Stomach (tissue), 8 donors: ENCODE measurements at regions not wholly inside any gene's neighbourhood (a gene's known extent, or its start where the extent isn't known, plus 50 kb on each side); places are given as distances from the start of the nearest gene placed in this dataset.

Experiments used
- DNase-seq, 2 donors: peaks; one replicate each; pipeline versions ENCODE4 v3.0.0 to v3.0.0-alpha.2; 2013 to 2019
- H3K27ac ChIP-seq, 5 donors: fragments of 200-600 bp in 4 of 5; sonication (generic) in 4 of 5; one replicate each; pipeline ENCODE4 v1.5.1; 2013 to 2019; ENCODE audit warnings: mild to moderate bottlenecking in 1 of 5, moderate library complexity in 1 of 5
- H3K27me3 ChIP-seq, 3 donors: fragments of 200-600 bp; sonication (generic); one replicate each; pipeline ENCODE4 v1.5.1; 2017 to 2019; ENCODE audit warnings: mixed run types in 1 of 3
- H3K36me3 ChIP-seq, 4 donors: fragments of 200-600 bp; sonication (generic); 1 replicate in 3 of 4; 2 replicates in 1 of 4; pipeline ENCODE4 v1.5.1; 2016 to 2019
- H3K4me1 ChIP-seq, 4 donors: fragments of 200-600 bp; sonication (generic); one replicate each; pipeline ENCODE4 v1.5.1; 2016 to 2019
- H3K4me3 ChIP-seq, 4 donors: fragments of 200-600 bp; sonication (generic) in 3 of 4; one replicate each; pipeline ENCODE4 v1.5.1; 2016 to 2019; ENCODE audit warnings: mild to moderate bottlenecking in 1 of 4
- H3K9me3 ChIP-seq, 4 donors: fragments of 200-600 bp; sonication (generic); one replicate each; pipeline ENCODE4 v1.5.1; 2016 to 2019
- EP300 ChIP-seq: sonication (generic); formaldehyde crosslinking; IDR thresholded peaks from one replicate; pipeline ENCODE4 v1.6.1; 2017; ENCODE audit warnings: antibody characterized with exemption
- POLR2A ChIP-seq, 4 donors: fragments of 450-650 bp; IDR thresholded peaks; one replicate each; pipeline ENCODE4 v1.6.1; 2016; ENCODE audit warnings: antibody characterized with exemption in 4 of 4, control low read depth in 2 of 4, mild to moderate bottlenecking in 1 of 4, moderate library complexity in 1 of 4
- POLR2AphosphoS5 ChIP-seq, 3 donors: sonication (generic); formaldehyde crosslinking; IDR thresholded peaks; one replicate each; pipeline ENCODE4 v1.6.1; 2016; ENCODE audit warnings: antibody characterized with exemption in 3 of 3
- WGBS, 5 donors: extraction: QIAGEN DNeasy Blood & Tissue Kit in 3 of 5; methylation state at CpG; one replicate each; pipeline versions ENCODE4 v1.1.5 to v1.1.7; 2013 to 2018; 5-methylcytosine and 5-hydroxymethylcytosine counted together
- intact Hi-C: fragments of 100-400 bp; cut with DNase I; formaldehyde crosslinking; loops from one replicate; pipeline ENCODE4 v1.15.1; 2023; ENCODE audit warnings: low total_unique reads
- TF ChIP-seq, protein P1 (sequence below), 7 experiments: fragments of 450-650 bp in 4 of 7; fragments of 200-600 bp in 3 of 7; sonication (generic) in 3 of 7; IDR thresholded peaks; one replicate each; pipeline ENCODE4 v1.5.1; 2016 to 2019; ENCODE audit warnings: antibody characterized with exemption in 7 of 7, control low read depth in 2 of 7, mild to moderate bottlenecking in 1 of 7
- donor health status: healthy with polysubstance abuse.
- donor health status: Bipolar disorder and iron deficiency.
- donor health status: healthy.

DNA sequence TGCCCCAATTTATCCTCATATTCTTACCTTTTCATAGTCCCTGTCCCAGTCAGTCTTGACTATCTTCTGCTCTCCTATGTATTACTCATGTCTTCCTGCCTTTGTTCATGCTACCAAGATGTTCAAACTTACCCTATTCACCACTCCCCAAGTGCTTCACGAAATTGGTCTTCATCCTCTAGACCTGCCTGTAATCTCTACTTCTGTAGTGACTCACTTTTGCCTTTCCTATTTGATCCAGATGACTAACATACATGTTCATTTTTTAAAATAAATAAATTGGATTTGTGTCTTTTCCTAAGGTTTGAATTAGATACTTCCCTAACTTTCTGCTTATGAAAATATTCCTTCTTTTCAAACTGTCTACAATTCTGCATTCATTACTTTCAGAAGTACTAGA is 107.7 kb upstream of the PPM1H start:
- Histone ChIP-seq H3K27ac (no peak overlapping the region), H3K9me3 (no peaks in the 10 kb centered on the region), H3K27me3 (no peaks in the 10 kb centered on the region), H3K36me3 (no peaks in the 10 kb centered on the region), H3K4me3 (no peak overlapping the region), H3K4me1 (no peaks in the 10 kb centered on the region)
- WGBS, 5 donors = 59 to 77% (median 68%) methylated on average over 1 of the region's 1 CpG
- TF ChIP-seq EP300 = no peak
- no peak for TF ChIP-seq POLR2A (IDR thresholded peaks at IDR 0.05)
- no peak for TF ChIP-seq POLR2AphosphoS5 (IDR thresholded peaks at IDR 0.05)
- TF ChIP-seq, protein P1, sequence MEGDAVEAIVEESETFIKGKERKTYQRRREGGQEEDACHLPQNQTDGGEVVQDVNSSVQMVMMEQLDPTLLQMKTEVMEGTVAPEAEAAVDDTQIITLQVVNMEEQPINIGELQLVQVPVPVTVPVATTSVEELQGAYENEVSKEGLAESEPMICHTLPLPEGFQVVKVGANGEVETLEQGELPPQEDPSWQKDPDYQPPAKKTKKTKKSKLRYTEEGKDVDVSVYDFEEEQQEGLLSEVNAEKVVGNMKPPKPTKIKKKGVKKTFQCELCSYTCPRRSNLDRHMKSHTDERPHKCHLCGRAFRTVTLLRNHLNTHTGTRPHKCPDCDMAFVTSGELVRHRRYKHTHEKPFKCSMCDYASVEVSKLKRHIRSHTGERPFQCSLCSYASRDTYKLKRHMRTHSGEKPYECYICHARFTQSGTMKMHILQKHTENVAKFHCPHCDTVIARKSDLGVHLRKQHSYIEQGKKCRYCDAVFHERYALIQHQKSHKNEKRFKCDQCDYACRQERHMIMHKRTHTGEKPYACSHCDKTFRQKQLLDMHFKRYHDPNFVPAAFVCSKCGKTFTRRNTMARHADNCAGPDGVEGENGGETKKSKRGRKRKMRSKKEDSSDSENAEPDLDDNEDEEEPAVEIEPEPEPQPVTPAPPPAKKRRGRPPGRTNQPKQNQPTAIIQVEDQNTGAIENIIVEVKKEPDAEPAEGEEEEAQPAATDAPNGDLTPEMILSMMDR (IDR thresholded peaks at IDR 0.05) = no peak
- DNase-seq = no peak
- intact Hi-C loops = no loop called here

GRCh38 chr12:63041601-63042000 is 106.7 kb upstream of the PPM1H start:
- H3K27ac ChIP-seq = no peak overlapping the region

DNA sequence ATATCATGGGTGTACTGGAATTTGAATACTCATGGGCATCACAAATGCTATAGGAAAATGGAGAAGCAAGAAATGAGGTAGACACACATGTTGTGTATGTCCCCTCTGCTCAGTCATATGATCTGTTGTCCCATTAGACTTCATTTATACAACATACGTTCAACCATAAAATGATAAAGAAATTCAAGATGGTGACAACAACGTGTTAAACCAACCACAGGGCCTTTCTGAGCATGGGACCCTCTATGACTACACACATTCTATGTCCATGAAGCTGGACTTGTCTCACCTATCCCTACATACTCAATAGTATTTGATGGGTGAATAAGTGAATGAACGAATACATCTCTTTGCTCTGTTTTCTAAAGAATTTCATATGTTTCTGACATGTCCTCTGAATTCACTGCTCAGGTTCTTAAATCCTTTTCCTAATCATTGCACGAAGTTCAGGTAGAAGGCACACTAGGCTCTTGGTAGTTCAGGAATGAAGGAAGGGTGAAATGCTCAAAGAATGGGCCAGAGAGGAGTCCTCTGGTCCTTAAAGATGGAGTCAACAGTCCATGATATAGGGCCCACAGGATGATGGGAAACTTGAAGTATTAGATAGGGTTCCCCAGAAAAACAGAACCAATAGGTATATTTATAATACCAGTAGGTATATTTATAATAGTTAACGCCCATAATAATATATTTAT is 105.7 kb upstream of the PPM1H start:
- Histone ChIP-seq H3K27me3 (no peaks in the 10 kb centered on the region), H3K4me3 (no peak overlapping the region), H3K4me1 (no peaks in the 10 kb centered on the region), H3K27ac (no peak overlapping the region), H3K9me3 (no peaks in the 10 kb centered on the region), H3K36me3 (no peaks in the 10 kb centered on the region)
- 73 to 85% (median 80%) methylated on average over 5 of the region's 5 CpGs for WGBS, 5 donors
- TF ChIP-seq POLR2A (IDR thresholded peaks at IDR 0.05) (no peak), POLR2AphosphoS5 (IDR thresholded peaks at IDR 0.05) (no peak), EP300 (no peak)
- TF ChIP-seq, protein P1 (IDR thresholded peaks at IDR 0.05) = no peak
- no peak for DNase-seq
- intact Hi-C loops = no loop called here

More at GRCh38 chr12:63041601-63042000, 106.7 kb upstream of the PPM1H start:
- no peak for TF ChIP-seq POLR2AphosphoS5 (IDR thresholded peaks at IDR 0.05)
- no peak for TF ChIP-seq POLR2A (IDR thresholded peaks at IDR 0.05)
- TF ChIP-seq, protein P1 (IDR thresholded peaks at IDR 0.05) = no peak
- TF ChIP-seq EP300 = no peak
- Histone ChIP-seq H3K36me3 (no peaks in the 10 kb centered on the region), H3K4me1 (no peaks in the 10 kb centered on the region), H3K4me3 (no peak overlapping the region), H3K9me3 (no peaks in the 10 kb centered on the region), H3K27me3 (no peaks in the 10 kb centered on the region)
- no peak for DNase-seq
- intact Hi-C loops = no loop called here
- WGBS, 5 donors = 33 to 65% (median 56%) methylated on average over 1 of the region's 1 CpG

DNA sequence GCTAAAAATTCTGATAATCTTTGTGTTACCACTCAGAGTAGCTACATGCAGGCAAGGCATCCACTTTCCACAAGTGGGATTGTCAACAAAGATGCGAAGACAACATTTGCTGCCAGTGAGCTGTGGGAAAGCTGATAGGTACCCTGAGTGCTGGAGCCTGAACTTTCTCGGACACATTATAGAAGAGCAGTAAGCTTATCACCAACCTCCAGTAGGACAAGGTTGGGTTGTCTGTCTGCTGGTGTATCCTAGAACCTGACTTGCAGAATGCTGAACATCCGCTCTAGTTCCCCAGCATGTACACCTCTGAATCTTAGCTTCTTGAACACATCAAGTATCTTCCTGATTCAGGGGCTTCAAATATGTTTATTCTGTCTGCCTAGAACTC is 103.8 kb upstream of the PPM1H start:
- DNase-seq = no peak
- no peaks in the 10 kb centered on the region for H3K4me1 ChIP-seq
- WGBS, 5 donors = 85 to 93% (median 91%) methylated on average over 3 of the region's 3 CpGs
- TF ChIP-seq EP300 (no peak), POLR2AphosphoS5 (IDR thresholded peaks at IDR 0.05) (no peak), POLR2A (IDR thresholded peaks at IDR 0.05) (no peak)
- TF ChIP-seq, protein P1 (IDR thresholded peaks at IDR 0.05) = no peak
- no peaks in the 10 kb centered on the region for H3K36me3 ChIP-seq
- no peak overlapping the region for H3K27ac ChIP-seq
- intact Hi-C loops = no loop called here
- no peaks in the 10 kb centered on the region for H3K27me3 ChIP-seq
- H3K4me3 ChIP-seq = no peak overlapping the region
- no peaks in the 10 kb centered on the region for H3K9me3 ChIP-seq
